Adrenal gland (tissue), 9 donors: ENCODE measurements at regions not wholly inside any gene's neighbourhood (a gene's known extent, or its start where the extent isn't known, plus 50 kb on each side); places are given as distances from the start of the nearest gene placed in this dataset.

Experiments used
- DNase-seq, 7 donors: peaks; one replicate each; pipeline ENCODE4 v3.0.0-alpha.2; 2019 to 2020
- H3K27ac ChIP-seq, 5 donors: fragments of 200-600 bp; sonication (generic) in 4 of 5; 1 replicate in 3 of 5; 2 replicates in 2 of 5; pipeline versions ENCODE4 v1.5.1 to v1.8.0; 2016 to 2020; ENCODE audit warnings: mild to moderate bottlenecking in 1 of 5
- H3K27me3 ChIP-seq: fragments of 200-600 bp; 2 replicates; pipeline ENCODE4 v1.8.0; 2021
- H3K36me3 ChIP-seq, 2 donors: fragments of 200-600 bp; replicated peaks in 1 of 2; 1 replicate in 1 of 2; 2 replicates in 1 of 2; pipeline versions ENCODE4 v1.5.1 to v1.8.0; 2018 to 2022
- H3K4me1 ChIP-seq, 2 donors: fragments of 200-600 bp; replicated peaks in 1 of 2; 1 replicate in 1 of 2; 2 replicates in 1 of 2; pipeline versions ENCODE4 v1.5.1 to v1.8.0; 2018 to 2021
- H3K4me3 ChIP-seq, 4 donors: fragments of 200-600 bp; sonication (generic) in 3 of 4; one replicate each; pipeline ENCODE4 v1.5.1; 2016 to 2018
- H3K9me3 ChIP-seq, 3 donors: fragments of 200-600 bp; sonication (generic) in 1 of 3; replicated peaks in 1 of 3; 1 replicate in 2 of 3; 2 replicates in 1 of 3; pipeline versions ENCODE4 v1.5.1 to v1.8.0; 2016 to 2021
- CTCF ChIP-seq, 6 experiments: fragments of 450-650 bp in 4 of 6; fragments of 200-600 bp in 2 of 6; sonication (generic) in 1 of 6; IDR thresholded peaks; 1 replicate in 5 of 6; 2 replicates in 1 of 6; pipeline versions ENCODE4 v1.5.1 to v1.8.0; 2016 to 2021; ENCODE audit warnings: antibody characterized with exemption in 6 of 6, mild to moderate bottlenecking in 2 of 6, moderate library complexity in 1 of 6
- POLR2A ChIP-seq, 2 donors: fragments of 450-650 bp; IDR thresholded peaks; one replicate each; pipeline ENCODE4 v1.6.1; 2017; ENCODE audit warnings: antibody characterized with exemption in 2 of 2, mild to moderate bottlenecking in 2 of 2, moderate library complexity in 1 of 2
- WGBS, 4 donors: extraction: QIAGEN DNeasy Blood & Tissue Kit in 2 of 4; methylation state at CpG; one replicate each; pipeline versions ENCODE4 v1.1.5 to v1.1.7; 2013 to 2017; 5-methylcytosine and 5-hydroxymethylcytosine counted together
- intact Hi-C, 2 donors: fragments of 100-400 bp; cut with DNase I; formaldehyde crosslinking; loops; one replicate each; pipeline versions ENCODE4 v1.14.1 to v1.15.0; 2022 to 2023
- donor health status: healthy with polysubstance abuse.
- donor health status: Bipolar disorder and iron deficiency.
- donor health status: DM: yes; HTN: yes; CAD: no.
- donor health status: DM: no; HTN: no; CAD: no.
- donor health status: DM: no; HTN: no; CAD: no.

DNA sequence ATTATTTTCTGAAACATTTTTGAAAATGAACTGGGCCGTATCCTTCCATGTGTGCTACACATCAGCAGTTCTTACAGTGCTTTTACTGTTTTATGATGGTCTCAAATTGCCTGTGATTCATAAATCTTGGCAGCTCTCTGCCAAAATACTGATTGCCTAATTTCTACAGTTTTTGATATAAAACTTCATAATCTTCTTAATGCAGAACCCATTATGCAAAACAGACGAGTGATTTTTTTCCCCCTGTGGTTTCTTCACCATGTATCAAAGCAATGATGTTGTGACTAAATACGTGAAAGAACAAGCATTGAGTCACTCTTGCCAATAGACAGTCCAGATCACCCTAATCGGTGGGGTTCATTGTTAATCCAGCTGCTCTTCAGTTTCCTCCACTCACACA, 156.4 kb upstream of the WDR1 start:
- Histone ChIP-seq H3K36me3 (no peaks in the 10 kb centered on the region), H3K9me3 (no peaks in the 10 kb centered on the region), H3K4me3 (no peak overlapping the region), H3K27ac (no peak overlapping the region), H3K4me1 (no peaks in the 10 kb centered on the region), H3K27me3 (no peaks in the 10 kb centered on the region)
- WGBS, 4 donors, result 61 to 76% (median 71%) methylated on average over 4 of the region's 4 CpGs
- no peak for DNase-seq
- TF ChIP-seq POLR2A (IDR thresholded peaks at IDR 0.05) (no peak), CTCF (IDR thresholded peaks at IDR 0.05) (no peak)
- intact Hi-C loops, result no loop called here

GRCh38 chr4:10272511-10272910, 155.9 kb upstream of the WDR1 start:
- intact Hi-C loops, result no loop called here
- 73 to 85% (median 77%) methylated on average over 4 to 5 of the region's 5 CpGs for WGBS, 4 donors
- DNase-seq, result no peak
- H3K4me3 ChIP-seq, result no peak overlapping the region
- TF ChIP-seq POLR2A (IDR thresholded peaks at IDR 0.05), result no peak
- no peak for TF ChIP-seq CTCF (IDR thresholded peaks at IDR 0.05)
- H3K36me3 ChIP-seq, result no peaks in the 10 kb centered on the region
- no peaks in the 10 kb centered on the region for H3K9me3 ChIP-seq
- no peaks in the 10 kb centered on the region for H3K27me3 ChIP-seq
- no peak overlapping the region for H3K27ac ChIP-seq
- H3K4me1 ChIP-seq, result no peaks in the 10 kb centered on the region

DNA sequence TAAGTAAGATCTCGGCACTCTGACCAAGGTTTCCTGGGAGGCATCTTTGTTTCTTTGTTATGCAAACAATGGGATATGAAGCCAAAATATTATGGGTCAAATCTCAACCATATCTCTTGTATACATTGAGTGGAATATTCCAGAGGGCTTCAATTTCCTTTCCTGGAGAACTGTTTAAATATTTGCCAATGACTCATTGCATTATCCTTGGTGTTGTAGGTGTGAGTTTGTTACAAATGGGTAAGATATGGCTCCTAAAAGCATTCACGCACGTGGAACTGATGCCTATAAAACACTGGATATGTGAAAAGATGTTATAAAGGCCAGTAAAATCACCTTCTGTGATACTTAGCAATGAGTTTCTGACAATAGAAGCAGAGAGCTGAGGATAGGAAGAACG, 150.5 kb upstream of the WDR1 start:
- H3K9me3 ChIP-seq, result no peaks in the 10 kb centered on the region
- TF ChIP-seq CTCF (IDR thresholded peaks at IDR 0.05) (no peak), POLR2A (IDR thresholded peaks at IDR 0.05) (no peak)
- no peaks in the 10 kb centered on the region for H3K27me3 ChIP-seq
- intact Hi-C loops, result no loop called here
- no peaks in the 10 kb centered on the region for H3K36me3 ChIP-seq
- H3K27ac ChIP-seq, result no peak overlapping the region
- no peak for DNase-seq
- 72 to 85% (median 76%) methylated on average over 4 of the region's 4 CpGs for WGBS, 4 donors
- no peak overlapping the region for H3K4me3 ChIP-seq
- no peaks in the 10 kb centered on the region for H3K4me1 ChIP-seq

GRCh38 chr4:10260777-10261176, 144.2 kb upstream of the WDR1 start:
- no peaks in the 10 kb centered on the region for H3K27me3 ChIP-seq
- H3K4me3 ChIP-seq, result no peak overlapping the region
- intact Hi-C loops, result no loop called here

More at GRCh38 chr4:10260777-10261176, 144.2 kb upstream of the WDR1 start:
- Histone ChIP-seq H3K4me1 (no peaks in the 10 kb centered on the region), H3K9me3 (no peaks in the 10 kb centered on the region), H3K27ac (no peak overlapping the region), H3K36me3 (no peaks in the 10 kb centered on the region)
- TF ChIP-seq CTCF (IDR thresholded peaks at IDR 0.05), result no peak
- TF ChIP-seq POLR2A (IDR thresholded peaks at IDR 0.05), result no peak
- DNase-seq, result no peak
- 23 to 60% (median 47%) methylated on average over 1 to 2 of the region's 2 CpGs for WGBS, 4 donors
